Neural cell (in vitro differentiated cells): ENCODE measurements at regions not wholly inside any gene's neighbourhood (a gene's known extent, or its start where the extent isn't known, plus 50 kb on each side); places are given as distances from the start of the nearest gene placed in this dataset.

Experiments used
- H2AFZ ChIP-seq: fragments of 200-600, 300-800 bp; sonication (generic), shearing (Covaris generic); 2 replicates; pipeline ENCODE4 v1.6.0; 2014; ENCODE audit warnings: low read depth, mild to moderate bottlenecking, antibody characterized with exemption, low read length, moderate library complexity
- H3F3A ChIP-seq: fragments of 200-600 bp; shearing (Covaris generic); 2 replicates; pipeline ENCODE4 v1.6.1; 2016; ENCODE audit warnings: mild to moderate bottlenecking, moderate library complexity, mixed read lengths, antibody characterized with exemption, low read length; ENCODE audit not compliant: insufficient read depth, poor library complexity, severe bottlenecking
- H3K27ac ChIP-seq: fragments of 200-600, 300-800 bp; sonication (generic), shearing (Covaris generic); 2 replicates; pipeline ENCODE4 v1.5.1; 2014; ENCODE audit warnings: mild to moderate bottlenecking, low read length, moderate library complexity
- H3K27me3 ChIP-seq: fragments of 300-800, 200-600 bp; sonication (generic), shearing (Covaris generic); 2 replicates; pipeline ENCODE4 v1.6.0; 2014; ENCODE audit warnings: mild to moderate bottlenecking, low read depth, low read length, moderate library complexity; ENCODE audit not compliant: insufficient read depth
- H3K36me3 ChIP-seq: fragments of 300-800, 200-600 bp; sonication (generic), shearing (Covaris generic); 2 replicates; pipeline ENCODE4 v1.5.1; 2014; ENCODE audit warnings: mild to moderate bottlenecking, antibody characterized with exemption, low read length, moderate library complexity; ENCODE audit not compliant: insufficient read depth
- H3K4me2 ChIP-seq: fragments of 300-800, 200-600 bp; sonication (generic), shearing (Covaris generic); 2 replicates; pipeline ENCODE4 v1.6.0; 2014; ENCODE audit warnings: mild to moderate bottlenecking, low read length
- H3K4me3 ChIP-seq: fragments of 300-800, 200-600 bp; sonication (generic), shearing (Covaris generic); 2 replicates; pipeline ENCODE4 v1.5.1; 2014; ENCODE audit warnings: mild to moderate bottlenecking, low read length, moderate library complexity
- H3K79me2 ChIP-seq: fragments of 200-600 bp; shearing (Covaris generic); replicated peaks from 2 replicates; pipeline ENCODE4 v1.6.0; 2014; ENCODE audit warnings: mild to moderate bottlenecking, low read length, moderate library complexity; ENCODE audit not compliant: insufficient read depth
- H3K9ac ChIP-seq: fragments of 300-800, 200-600 bp; sonication (generic), shearing (Covaris generic); 2 replicates; pipeline ENCODE4 v1.6.1; 2016; ENCODE audit warnings: mild to moderate bottlenecking, low read length, mixed read lengths
- H3K9me2 ChIP-seq: fragments of 200-600 bp; shearing (Covaris generic); 2 replicates; pipeline ENCODE4 v1.6.1; 2016; ENCODE audit warnings: mild to moderate bottlenecking, low read length, mixed read lengths; ENCODE audit not compliant: insufficient read depth
- H3K9me3 ChIP-seq: fragments of 200-600, 300-800 bp; sonication (generic), shearing (Covaris generic); 2 replicates; pipeline ENCODE4 v1.6.1; 2016; ENCODE audit warnings: mild to moderate bottlenecking, mixed run types, low read length, moderate library complexity, mixed read lengths
- H4K20me1 ChIP-seq: fragments of 200-600 bp; shearing (Covaris generic); 2 replicates; pipeline ENCODE4 v1.6.1; 2016; ENCODE audit warnings: mild to moderate bottlenecking, mixed run types; ENCODE audit not compliant: insufficient read depth
- EP300 ChIP-seq: fragments of 450-650 bp; conservative IDR thresholded peaks from 2 replicates; pipeline ENCODE4 v1.6.1; 2014; ENCODE audit warnings: antibody characterized with exemption, mild to moderate bottlenecking, moderate library complexity; ENCODE audit not compliant: poor library complexity, severe bottlenecking
- EZH2 ChIP-seq: fragments of 200-600, 300-800 bp; shearing (Covaris generic), sonication (generic); IDR thresholded peaks from 2 replicates; pipeline ENCODE4 v1.6.1; 2014; ENCODE audit warnings: antibody characterized with exemption, low read length, borderline replicate concordance, mild to moderate bottlenecking; ENCODE audit not compliant: insufficient read depth, poor library complexity, severe bottlenecking
- MXI1 ChIP-seq: fragments of 450-650 bp; conservative IDR thresholded peaks from 2 replicates; pipeline ENCODE4 v1.6.1; 2014; ENCODE audit warnings: antibody characterized with exemption, mild to moderate bottlenecking; ENCODE audit not compliant: poor library complexity, severe bottlenecking
- POLR2AphosphoS5 ChIP-seq: IDR thresholded peaks from 2 replicates; pipeline ENCODE4 v1.6.1; 2012
- RAD21 ChIP-seq: fragments of 450-650 bp; conservative IDR thresholded peaks from 2 replicates; pipeline ENCODE4 v1.6.1; 2014; ENCODE audit warnings: antibody characterized with exemption, mild to moderate bottlenecking, moderate library complexity
- SMC3 ChIP-seq: fragments of 450-650 bp; conservative IDR thresholded peaks from 2 replicates; pipeline ENCODE4 v1.6.1; 2014; ENCODE audit warnings: antibody characterized with exemption, mild to moderate bottlenecking, moderate library complexity; ENCODE audit not compliant: poor library complexity
- TAF1 ChIP-seq: IDR thresholded peaks from 2 replicates; pipeline ENCODE4 v1.6.1; 2012; ENCODE audit warnings: low read depth
- TF ChIP-seq, protein P1 (sequence below): fragments of 450-650 bp; IDR thresholded peaks from 2 replicates; pipeline ENCODE4 v1.5.1; 2014; ENCODE audit warnings: antibody characterized with exemption, mild to moderate bottlenecking, moderate library complexity; ENCODE audit not compliant: poor library complexity, severe bottlenecking
- TF ChIP-seq, protein P2 (sequence below): IDR thresholded peaks from 2 replicates; pipeline ENCODE4 v1.6.1; 2012; ENCODE audit warnings: borderline replicate concordance

DNA sequence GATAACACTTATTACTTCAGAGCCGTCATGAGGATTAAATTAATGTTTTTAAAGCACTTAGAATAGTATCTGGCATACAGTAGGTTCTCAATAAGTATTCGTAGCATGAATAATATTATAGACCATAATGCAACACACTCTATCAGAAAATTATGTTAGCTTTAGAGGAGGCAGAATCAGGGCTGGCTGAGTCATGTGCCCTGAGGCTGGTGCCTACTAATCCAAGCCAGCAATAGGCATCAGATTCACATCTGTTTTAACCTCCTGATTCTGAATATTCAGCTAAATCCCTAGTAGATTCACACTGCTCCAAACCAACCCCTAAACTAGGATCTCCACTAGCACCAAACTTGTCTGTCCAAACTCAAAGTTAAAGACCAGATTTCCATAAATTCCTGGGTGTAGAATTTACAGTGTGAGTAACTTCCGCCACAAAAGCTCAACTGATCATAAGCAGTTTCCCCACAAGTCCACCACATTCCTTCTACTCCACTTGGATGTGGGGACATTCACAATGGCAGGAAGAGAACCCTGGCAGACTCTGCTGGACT, 170.0 kb upstream of the DAPK1 start:
- Histone ChIP-seq H3K27ac (no peak overlapping the region), H2AFZ (no peak overlapping the region), H3F3A (no peaks in the 10 kb centered on the region), H4K20me1 (no peaks in the 10 kb centered on the region), H3K4me3 (no peak overlapping the region), H3K9me3 (peaks cover 9% of the 10 kb centered on the region), H3K79me2 (no peaks in the 10 kb centered on the region), H3K27me3 (no peaks in the 10 kb centered on the region), H3K9ac (no peak overlapping the region), H3K4me2 (no peak overlapping the region), H3K36me3 (no peaks in the 10 kb centered on the region), H3K9me2 (no peaks in the 10 kb centered on the region)
- TF ChIP-seq, protein P1, sequence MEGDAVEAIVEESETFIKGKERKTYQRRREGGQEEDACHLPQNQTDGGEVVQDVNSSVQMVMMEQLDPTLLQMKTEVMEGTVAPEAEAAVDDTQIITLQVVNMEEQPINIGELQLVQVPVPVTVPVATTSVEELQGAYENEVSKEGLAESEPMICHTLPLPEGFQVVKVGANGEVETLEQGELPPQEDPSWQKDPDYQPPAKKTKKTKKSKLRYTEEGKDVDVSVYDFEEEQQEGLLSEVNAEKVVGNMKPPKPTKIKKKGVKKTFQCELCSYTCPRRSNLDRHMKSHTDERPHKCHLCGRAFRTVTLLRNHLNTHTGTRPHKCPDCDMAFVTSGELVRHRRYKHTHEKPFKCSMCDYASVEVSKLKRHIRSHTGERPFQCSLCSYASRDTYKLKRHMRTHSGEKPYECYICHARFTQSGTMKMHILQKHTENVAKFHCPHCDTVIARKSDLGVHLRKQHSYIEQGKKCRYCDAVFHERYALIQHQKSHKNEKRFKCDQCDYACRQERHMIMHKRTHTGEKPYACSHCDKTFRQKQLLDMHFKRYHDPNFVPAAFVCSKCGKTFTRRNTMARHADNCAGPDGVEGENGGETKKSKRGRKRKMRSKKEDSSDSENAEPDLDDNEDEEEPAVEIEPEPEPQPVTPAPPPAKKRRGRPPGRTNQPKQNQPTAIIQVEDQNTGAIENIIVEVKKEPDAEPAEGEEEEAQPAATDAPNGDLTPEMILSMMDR: no peak
- TF ChIP-seq SMC3: no peak

DNA sequence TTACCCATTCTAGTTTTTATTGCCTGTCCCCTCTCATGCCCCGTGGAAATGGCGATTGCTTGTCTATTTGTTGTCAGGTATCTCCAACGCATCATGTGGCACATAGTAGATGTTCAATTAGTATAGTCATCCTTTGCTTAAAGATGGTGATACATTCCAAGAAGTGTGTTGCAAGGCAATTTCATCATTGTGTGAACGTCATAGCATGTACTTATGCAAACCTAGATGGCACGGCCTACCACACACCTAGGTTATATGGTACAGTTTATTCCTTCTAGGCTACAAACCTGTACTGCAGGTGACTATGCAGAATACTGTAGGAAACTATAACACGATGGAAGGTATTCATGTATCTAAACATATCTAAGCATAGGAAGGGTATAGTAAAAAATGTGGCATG, 163.9 kb upstream of the DAPK1 start:
- Histone ChIP-seq H4K20me1 (no peaks in the 10 kb centered on the region), H3K4me3 (no peak overlapping the region), H3K27me3 (peaks cover 3% of the 10 kb centered on the region), H3K4me2 (no peak overlapping the region), H3K36me3 (no peaks in the 10 kb centered on the region), H3K27ac (no peak overlapping the region), H3K9me3 (peaks cover 9% of the 10 kb centered on the region), H3K79me2 (no peaks in the 10 kb centered on the region), H3K9ac (no peak overlapping the region), H2AFZ (no peak overlapping the region), H3K9me2 (no peaks in the 10 kb centered on the region), H3F3A (no peaks in the 10 kb centered on the region)
- TF ChIP-seq, protein P1: no peak
- TF ChIP-seq SMC3 (no peak), MXI1 (no peak), EZH2 (no peak), POLR2AphosphoS5 (no peak), EP300 (no peak), TAF1 (no peak), RAD21 (no peak)
- TF ChIP-seq, protein P2, sequence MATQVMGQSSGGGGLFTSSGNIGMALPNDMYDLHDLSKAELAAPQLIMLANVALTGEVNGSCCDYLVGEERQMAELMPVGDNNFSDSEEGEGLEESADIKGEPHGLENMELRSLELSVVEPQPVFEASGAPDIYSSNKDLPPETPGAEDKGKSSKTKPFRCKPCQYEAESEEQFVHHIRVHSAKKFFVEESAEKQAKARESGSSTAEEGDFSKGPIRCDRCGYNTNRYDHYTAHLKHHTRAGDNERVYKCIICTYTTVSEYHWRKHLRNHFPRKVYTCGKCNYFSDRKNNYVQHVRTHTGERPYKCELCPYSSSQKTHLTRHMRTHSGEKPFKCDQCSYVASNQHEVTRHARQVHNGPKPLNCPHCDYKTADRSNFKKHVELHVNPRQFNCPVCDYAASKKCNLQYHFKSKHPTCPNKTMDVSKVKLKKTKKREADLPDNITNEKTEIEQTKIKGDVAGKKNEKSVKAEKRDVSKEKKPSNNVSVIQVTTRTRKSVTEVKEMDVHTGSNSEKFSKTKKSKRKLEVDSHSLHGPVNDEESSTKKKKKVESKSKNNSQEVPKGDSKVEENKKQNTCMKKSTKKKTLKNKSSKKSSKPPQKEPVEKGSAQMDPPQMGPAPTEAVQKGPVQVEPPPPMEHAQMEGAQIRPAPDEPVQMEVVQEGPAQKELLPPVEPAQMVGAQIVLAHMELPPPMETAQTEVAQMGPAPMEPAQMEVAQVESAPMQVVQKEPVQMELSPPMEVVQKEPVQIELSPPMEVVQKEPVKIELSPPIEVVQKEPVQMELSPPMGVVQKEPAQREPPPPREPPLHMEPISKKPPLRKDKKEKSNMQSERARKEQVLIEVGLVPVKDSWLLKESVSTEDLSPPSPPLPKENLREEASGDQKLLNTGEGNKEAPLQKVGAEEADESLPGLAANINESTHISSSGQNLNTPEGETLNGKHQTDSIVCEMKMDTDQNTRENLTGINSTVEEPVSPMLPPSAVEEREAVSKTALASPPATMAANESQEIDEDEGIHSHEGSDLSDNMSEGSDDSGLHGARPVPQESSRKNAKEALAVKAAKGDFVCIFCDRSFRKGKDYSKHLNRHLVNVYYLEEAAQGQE: no peak
